Stimulated activated CD8-positive, alpha-beta memory T cell treated with anti-CD3 and anti-CD28 coated beads, Interleukin-7, amount 100 ng/mL, for 48 hours (primary cell): ENCODE measurements at regions not wholly inside any gene's neighbourhood (a gene's known extent, or its start where the extent isn't known, plus 50 kb on each side); places are given as distances from the start of the nearest gene placed in this dataset.

Experiments used
- DNase-seq, 2 donors: peaks; one replicate each; pipeline ENCODE4 v3.0.0-alpha.2; 2020; ENCODE audit warnings: low read depth in 1 of 2; ENCODE audit errors: extremely low read depth in 1 of 2

- DNase-seq: no peak
Observed at GRCh38 chr9:126235336-126236243, 91.0 kb upstream of the MVB12B start.

- no peak for DNase-seq
Observed at GRCh38 chr9:126236273-126236672, 90.4 kb upstream of the MVB12B start.

GRCh38 chr9:126238415-126238814, 88.2 kb upstream of the MVB12B start:
- no peak for DNase-seq

GRCh38 chr9:126239515-126239914, 87.1 kb upstream of the MVB12B start:
- DNase-seq: no peak

- DNase-seq: no peak
Observed at GRCh38 chr9:126240835-126241234, 85.8 kb upstream of the MVB12B start.

GRCh38 chr9:126248680-126249079, 77.9 kb upstream of the MVB12B start:
- no peak for DNase-seq

- no peak for DNase-seq
Observed at GRCh38 chr9:126261584-126262356, 64.9 kb upstream of the MVB12B start.

- DNase-seq: no peak
Observed at GRCh38 chr9:126262738-126263137, 63.9 kb upstream of the MVB12B start.

- no peak for DNase-seq
Observed at GRCh38 chr9:126270556-126270955, 56.1 kb upstream of the MVB12B start.

GRCh38 chr9:126275386-126276001, 51.1 kb upstream of the MVB12B start:
- DNase-seq: no peak

GRCh38 chr9:126276056-126276728, 50.4 kb upstream of the MVB12B start:
- DNase-seq: no peak
